ENCODE measurements at regions not wholly inside any gene's neighbourhood (a gene's known extent, or its start where the extent isn't known, plus 50 kb on each side); places are given as distances from the start of the nearest gene placed in this dataset.
"Not testable (repeated sequence)": the region's sequence is repeated elsewhere in the genome, so short reads cannot be mapped to it uniquely, and the experiment has no call there.

DNA sequence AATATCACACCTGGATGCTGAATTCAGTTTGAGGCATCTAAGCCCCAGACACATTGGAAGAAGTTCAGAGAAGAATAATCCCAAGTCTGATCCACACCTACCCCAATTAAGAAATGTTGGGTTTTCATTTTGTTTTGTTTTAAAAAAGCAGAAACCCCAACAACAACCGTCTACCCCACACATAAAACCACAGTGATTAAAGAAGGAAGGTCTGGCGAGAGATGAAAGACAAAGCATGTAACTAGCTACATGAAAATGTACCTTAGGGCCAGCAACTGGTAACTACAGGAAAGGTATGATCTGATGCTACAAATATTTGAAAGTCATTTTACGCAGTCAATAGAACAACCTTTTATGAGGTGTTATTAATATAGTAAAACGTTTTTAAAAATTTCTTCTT is 1112.3 kb downstream of the GATA3 start:
- Mint-ChIP-seq H3K27me3 (peaks cover 4% of the 10 kb centered on the region), H3K27ac (no peak overlapping the region), H3K4me3 (no peak overlapping the region), H3K36me3 (ENCODE audit: low read depth) (no peaks in the 10 kb centered on the region), H3K9me3 (no peaks in the 10 kb centered on the region), H3K4me1 (no peaks in the 10 kb centered on the region)
- ATAC-seq (replicated peaks): no peak

DNA sequence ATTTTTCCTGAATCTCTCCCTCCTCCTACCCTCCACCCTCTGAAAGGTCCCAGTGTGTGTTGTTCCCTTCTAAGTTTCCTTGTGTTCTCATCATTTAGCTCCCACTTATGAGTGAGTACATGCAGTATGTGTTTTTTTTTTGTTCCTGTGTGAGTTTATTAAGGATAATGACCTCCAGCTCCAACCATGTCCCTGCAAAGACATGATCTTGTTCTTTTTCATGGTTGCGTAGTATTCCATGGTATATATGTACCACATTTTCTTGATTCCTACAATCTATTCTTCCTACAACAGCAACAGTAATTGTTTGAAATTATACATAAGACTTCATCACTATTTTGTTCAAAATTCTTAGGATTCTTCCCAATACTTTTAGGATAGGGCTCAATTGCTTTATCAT is 1117.8 kb downstream of the GATA3 start:
- Mint-ChIP-seq H3K9me3 (peaks cover 12% of the 10 kb centered on the region), H3K27ac (no peak overlapping the region), H3K4me1 (peaks cover 8% of the 10 kb centered on the region), H3K4me3 (no peak overlapping the region), H3K27me3 (peaks cover 20% of the 10 kb centered on the region), H3K36me3 (ENCODE audit: low read depth) (no peaks in the 10 kb centered on the region)
- no peak for ATAC-seq (replicated peaks)

DNA sequence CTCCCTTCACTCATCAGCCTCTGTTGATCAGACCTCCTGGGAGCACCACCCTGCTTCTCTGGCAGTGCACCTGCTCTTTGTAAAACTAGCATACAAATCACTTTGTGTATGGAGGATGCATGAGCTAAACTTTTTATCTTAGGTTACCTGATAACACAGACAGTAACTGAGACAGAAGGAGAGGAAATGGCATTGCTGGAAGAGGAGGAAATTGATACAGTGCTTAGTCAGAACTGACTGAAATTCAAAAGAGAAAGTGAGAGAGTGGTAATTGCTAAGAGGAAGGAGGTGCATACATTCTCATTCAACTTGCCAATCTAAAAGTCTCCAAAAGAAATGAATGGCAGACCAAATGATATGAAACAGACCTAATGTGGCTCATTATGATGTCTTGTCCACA is 1120.7 kb downstream of the GATA3 start:
- no peak overlapping the region for H3K4me3 Mint-ChIP-seq
- H3K27me3 Mint-ChIP-seq: peaks cover 35% of the 10 kb centered on the region
- H3K9me3 Mint-ChIP-seq: peaks cover 12% of the 10 kb centered on the region
- H3K27ac Mint-ChIP-seq: no peak overlapping the region
- no peaks in the 10 kb centered on the region for H3K36me3 Mint-ChIP-seq (ENCODE audit: low read depth)
- ATAC-seq (replicated peaks): peak; percentile 60
- peaks cover 8% of the 10 kb centered on the region for H3K4me1 Mint-ChIP-seq

DNA sequence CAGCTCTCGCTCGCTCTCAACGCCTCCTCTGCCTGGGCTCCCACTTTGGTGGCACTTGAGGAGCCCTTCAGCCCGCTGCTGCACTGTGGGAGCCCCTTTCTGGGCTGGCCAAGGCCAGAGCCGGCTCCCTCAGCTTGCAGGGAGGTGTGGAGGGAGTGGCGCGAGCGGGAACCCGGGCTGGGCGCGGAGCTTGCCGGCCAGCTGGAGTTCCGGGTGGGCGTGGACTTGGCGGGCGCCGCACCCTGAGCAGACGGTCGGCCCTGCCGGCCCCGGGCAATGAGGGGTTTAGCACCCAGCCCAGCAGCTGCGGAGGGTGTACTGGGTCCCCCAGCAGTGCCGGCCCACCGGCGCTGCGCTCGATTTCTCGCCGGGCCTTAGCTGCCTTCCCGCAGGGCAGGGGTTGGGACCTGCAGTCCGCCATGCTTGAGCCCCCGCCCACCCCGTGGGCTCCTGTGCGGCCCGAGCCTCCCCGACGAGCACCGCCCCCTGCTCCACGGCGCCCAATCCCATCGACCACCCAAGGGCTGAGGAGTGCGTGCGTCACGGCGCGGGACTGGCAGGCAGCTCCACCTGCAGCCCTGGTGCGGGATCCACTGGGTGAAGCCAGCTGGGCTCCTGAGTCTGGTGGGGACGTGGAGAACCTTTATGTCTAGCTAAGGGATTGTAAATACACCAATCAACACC is 1128.9 kb downstream of the GATA3 start:
- ATAC-seq (replicated peaks): not testable (repeated sequence)

DNA sequence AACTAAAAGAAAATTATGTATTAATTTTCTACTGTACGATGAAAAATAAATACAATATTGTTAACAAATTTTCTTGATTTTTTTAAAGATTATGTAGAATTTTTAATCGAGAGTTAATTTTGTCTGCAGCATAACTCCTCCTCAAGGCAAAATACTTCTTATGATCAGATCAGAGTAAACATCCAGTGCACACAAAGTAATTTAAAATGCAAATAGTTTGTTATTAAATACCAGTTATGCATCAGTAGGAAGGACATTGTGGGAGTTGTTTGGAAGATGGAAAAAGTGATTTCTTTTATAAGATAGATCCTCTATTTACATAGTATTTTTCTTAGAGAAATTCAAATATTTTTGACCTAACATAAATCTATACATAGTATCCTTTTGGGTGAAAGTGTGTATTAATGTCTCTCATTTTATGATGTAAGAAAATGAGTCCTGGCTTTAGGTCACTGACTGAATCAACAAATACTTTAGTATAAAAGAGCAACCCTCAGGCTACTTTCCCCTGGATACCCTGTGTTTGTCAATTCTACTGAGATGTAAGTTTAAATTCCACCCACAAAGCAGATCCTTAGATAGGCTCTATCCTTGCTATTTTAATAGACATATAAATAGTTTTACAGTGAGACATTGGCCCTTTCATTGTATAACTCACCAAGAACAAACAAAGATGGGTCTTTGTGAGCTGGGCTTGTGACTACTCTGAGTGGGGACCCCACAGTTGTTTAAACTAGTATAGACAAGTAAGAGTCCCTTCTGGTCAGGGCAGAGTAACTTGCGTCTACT is 1133.7 kb downstream of the GATA3 start:
- Mint-ChIP-seq H3K4me3 (no peak overlapping the region), H3K4me1 (no peaks in the 10 kb centered on the region), H3K27me3 (peaks cover 5% of the 10 kb centered on the region), H3K9me3 (no peaks in the 10 kb centered on the region), H3K27ac (no peak overlapping the region), H3K36me3 (ENCODE audit: low read depth) (no peaks in the 10 kb centered on the region)
- ATAC-seq (replicated peaks): no peak

More for the DNA sequence above, 1128.9 kb downstream of the GATA3 start:
- not testable (repeated sequence) for H3K27ac Mint-ChIP-seq; H3K4me1 Mint-ChIP-seq; H3K9me3 Mint-ChIP-seq; H3K36me3 Mint-ChIP-seq (ENCODE audit: low read depth); H3K4me3 Mint-ChIP-seq
- peaks cover 27% of the 10 kb centered on the region for H3K27me3 Mint-ChIP-seq

DNA sequence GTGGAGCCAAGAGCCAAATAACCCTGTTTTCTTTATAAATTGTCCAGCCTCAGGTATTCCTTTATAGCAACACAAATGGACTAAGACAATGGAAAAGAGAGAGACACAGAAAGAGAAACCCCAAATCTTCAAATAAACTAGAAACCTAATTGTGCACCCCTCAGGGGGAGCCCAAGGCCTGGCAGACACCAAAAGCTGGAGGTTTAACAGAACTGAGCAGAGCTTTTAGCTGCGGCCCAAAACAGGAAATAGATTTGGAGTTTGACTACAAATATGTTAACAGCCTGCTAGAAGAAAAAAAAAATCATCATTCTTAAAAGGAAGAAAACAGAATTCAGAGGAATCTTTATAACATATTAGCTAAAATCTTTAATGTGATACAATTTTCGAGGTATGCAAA is 1135.0 kb downstream of the GATA3 start:
- Mint-ChIP-seq H3K27me3 (peaks cover 5% of the 10 kb centered on the region), H3K9me3 (no peaks in the 10 kb centered on the region)

DNA sequence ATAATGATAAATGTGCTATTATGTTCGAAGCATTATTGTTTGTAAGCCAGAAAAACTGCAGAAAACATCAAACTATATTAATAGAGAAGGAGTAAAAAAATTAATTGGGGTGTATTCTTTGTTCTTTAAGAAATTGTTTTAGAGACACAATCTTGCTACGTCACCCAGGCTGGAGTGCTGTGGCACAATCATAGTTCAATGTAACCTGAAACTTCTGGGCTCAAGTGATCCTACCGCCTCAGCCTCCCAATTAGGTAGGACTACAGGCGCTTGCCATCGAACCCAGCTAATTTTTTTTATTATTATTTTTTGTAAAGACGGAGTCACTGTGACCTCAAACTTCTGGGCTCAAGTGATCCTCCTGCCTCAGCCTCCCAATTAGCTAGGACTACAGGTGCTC is 1138.6 kb downstream of the GATA3 start:
- no peaks in the 10 kb centered on the region for H3K9me3 Mint-ChIP-seq
- H3K4me1 Mint-ChIP-seq: no peaks in the 10 kb centered on the region
- H3K4me3 Mint-ChIP-seq: no peak overlapping the region
- ATAC-seq (replicated peaks): no peak
- peaks cover 15% of the 10 kb centered on the region for H3K27me3 Mint-ChIP-seq
- no peaks in the 10 kb centered on the region for H3K36me3 Mint-ChIP-seq (ENCODE audit: low read depth)
- H3K27ac Mint-ChIP-seq: no peak overlapping the region

More for the DNA sequence above, 1135.0 kb downstream of the GATA3 start:
- Mint-ChIP-seq H3K4me3 (no peak overlapping the region), H3K36me3 (ENCODE audit: low read depth) (no peaks in the 10 kb centered on the region), H3K4me1 (no peaks in the 10 kb centered on the region), H3K27ac (no peak overlapping the region)
- ATAC-seq (replicated peaks): no peak

DNA sequence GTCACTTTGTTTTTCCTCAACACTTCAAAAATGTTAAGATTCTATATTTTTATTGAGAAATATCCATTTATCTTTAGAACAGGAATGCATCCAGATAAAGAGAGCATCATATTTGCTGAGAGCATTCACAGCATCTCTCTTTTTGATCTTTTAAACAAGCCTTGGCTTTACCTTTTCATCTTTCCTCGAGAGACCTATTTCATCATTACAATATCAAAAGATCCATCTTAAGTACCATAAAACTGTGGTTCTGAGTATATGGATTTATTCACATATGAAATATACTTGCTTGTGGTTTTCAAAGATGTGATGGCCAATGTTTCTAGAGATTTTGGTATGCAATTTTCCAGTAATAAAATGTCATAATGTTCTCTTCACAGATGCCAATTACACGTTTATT is 1140.9 kb downstream of the GATA3 start:
- H3K27ac Mint-ChIP-seq: no peak overlapping the region
- H3K27me3 Mint-ChIP-seq: peaks cover 19% of the 10 kb centered on the region
- no peak for ATAC-seq (replicated peaks)
- no peak overlapping the region for H3K4me3 Mint-ChIP-seq
- no peaks in the 10 kb centered on the region for H3K4me1 Mint-ChIP-seq
- no peaks in the 10 kb centered on the region for H3K9me3 Mint-ChIP-seq
- no peaks in the 10 kb centered on the region for H3K36me3 Mint-ChIP-seq (ENCODE audit: low read depth)

DNA sequence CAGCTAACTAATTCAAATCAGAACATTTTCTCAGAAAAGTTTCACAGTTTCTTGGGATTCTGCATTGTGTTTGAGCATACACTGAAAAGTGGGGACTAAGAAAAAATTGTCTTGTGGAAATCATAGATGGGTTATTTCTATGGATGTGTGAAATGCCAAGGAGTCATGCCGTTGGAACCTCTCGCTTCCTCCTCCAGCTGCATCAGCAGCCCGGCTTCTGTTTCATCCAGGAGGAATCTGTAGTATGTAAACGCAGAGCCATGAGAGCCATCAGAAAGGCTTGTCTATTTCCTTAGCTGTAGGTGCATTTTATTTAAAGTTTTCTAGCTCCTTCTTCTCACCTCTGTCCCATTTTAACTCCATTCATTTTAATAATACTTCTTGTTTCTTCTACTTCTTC is 1144.1 kb downstream of the GATA3 start:
- H3K27ac Mint-ChIP-seq: no peak overlapping the region
- H3K4me1 Mint-ChIP-seq: no peaks in the 10 kb centered on the region
- peaks cover 23% of the 10 kb centered on the region for H3K27me3 Mint-ChIP-seq
- no peaks in the 10 kb centered on the region for H3K36me3 Mint-ChIP-seq (ENCODE audit: low read depth)
- no peak overlapping the region for H3K4me3 Mint-ChIP-seq
- no peaks in the 10 kb centered on the region for H3K9me3 Mint-ChIP-seq
- ATAC-seq (replicated peaks): no peak

DNA sequence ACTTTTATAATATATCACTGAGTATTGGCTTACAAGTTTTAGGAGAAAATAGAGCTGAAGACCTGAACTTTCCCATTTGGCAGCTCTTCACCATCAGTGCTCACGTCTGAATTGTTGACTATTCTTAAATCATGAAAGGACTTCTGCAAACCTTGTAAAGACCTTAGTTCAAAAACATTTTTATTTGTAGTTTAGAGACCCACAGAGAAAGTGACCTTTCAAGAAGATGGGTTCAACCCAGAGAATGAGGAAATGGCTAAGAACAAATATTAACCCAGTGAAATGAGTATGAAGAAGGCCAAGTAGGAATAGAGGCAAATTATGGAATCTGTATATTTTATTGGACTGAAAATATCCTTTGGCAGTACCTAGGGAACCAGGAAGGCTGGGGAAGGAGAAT is 1151.1 kb downstream of the GATA3 start:
- H3K9me3 Mint-ChIP-seq: no peaks in the 10 kb centered on the region
- H3K27ac Mint-ChIP-seq: no peak overlapping the region
- no peak overlapping the region for H3K4me3 Mint-ChIP-seq
- peaks cover 3% of the 10 kb centered on the region for H3K27me3 Mint-ChIP-seq
- H3K36me3 Mint-ChIP-seq (ENCODE audit: low read depth): no peaks in the 10 kb centered on the region
- H3K4me1 Mint-ChIP-seq: peaks cover 6% of the 10 kb centered on the region
- no peak for ATAC-seq (replicated peaks)

DNA sequence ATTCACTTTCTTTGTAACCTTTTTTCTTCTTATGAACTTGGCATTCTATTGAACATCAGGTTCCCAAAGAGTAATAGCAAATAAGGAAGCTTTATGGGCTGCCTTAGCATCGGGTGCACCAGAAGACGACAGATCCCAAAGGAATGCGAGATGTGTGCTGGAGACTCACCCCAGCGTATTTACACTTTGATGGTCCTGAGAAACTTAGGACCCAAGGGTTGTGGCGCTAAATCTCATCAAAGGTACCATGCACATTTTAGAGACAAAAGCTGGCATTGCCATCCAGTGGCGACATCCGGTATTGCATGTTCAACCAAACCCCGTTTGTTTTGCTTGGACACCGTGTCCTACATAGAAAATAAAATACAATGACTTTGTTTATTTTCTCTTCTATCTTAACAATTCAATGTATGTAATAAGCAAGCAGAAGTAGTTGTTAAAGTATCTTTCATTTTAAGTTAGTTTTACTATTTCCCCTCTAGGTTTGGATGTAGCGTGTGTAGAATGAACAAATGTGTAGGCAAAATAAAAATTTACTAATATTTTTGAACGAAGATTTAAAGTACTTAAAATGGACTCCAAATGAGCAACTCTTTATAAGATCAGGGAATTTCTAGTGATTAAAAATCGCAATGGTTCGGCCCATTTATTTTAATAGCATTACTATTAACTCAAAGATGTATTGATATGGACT is 1154.8 kb downstream of the GATA3 start:
- ATAC-seq (replicated peaks): peak; percentile 34
- peaks cover 16% of the 10 kb centered on the region for H3K27me3 Mint-ChIP-seq
- no peaks in the 10 kb centered on the region for H3K9me3 Mint-ChIP-seq
- no peak overlapping the region for H3K27ac Mint-ChIP-seq
- peaks cover 6% of the 10 kb centered on the region for H3K4me1 Mint-ChIP-seq
- H3K36me3 Mint-ChIP-seq (ENCODE audit: low read depth): no peaks in the 10 kb centered on the region
- no peak overlapping the region for H3K4me3 Mint-ChIP-seq

DNA sequence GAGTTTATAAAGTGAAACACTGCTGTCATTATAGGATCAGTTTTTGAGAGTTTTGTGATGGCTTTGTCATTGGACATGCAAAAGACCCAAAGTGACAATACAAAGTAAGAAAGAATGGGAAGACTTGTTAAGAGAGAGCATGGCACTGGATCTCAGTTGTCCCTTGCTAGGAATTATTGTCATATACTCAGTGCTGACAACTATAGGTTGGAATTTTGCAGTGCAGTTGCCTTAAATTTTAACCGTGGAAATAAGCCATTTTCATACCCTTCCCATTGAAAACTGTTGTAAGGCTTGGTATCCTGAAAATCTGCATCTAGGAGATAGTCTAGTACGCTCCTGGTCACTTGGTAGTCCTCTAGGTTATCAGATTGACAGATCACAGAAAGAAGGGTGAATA is 1156.7 kb downstream of the GATA3 start:
- Mint-ChIP-seq H3K4me1 (peaks cover 6% of the 10 kb centered on the region), H3K9me3 (no peaks in the 10 kb centered on the region), H3K27ac (no peak overlapping the region), H3K27me3 (peaks cover 25% of the 10 kb centered on the region), H3K36me3 (ENCODE audit: low read depth) (no peaks in the 10 kb centered on the region), H3K4me3 (no peak overlapping the region)
- no peak for ATAC-seq (replicated peaks)

DNA sequence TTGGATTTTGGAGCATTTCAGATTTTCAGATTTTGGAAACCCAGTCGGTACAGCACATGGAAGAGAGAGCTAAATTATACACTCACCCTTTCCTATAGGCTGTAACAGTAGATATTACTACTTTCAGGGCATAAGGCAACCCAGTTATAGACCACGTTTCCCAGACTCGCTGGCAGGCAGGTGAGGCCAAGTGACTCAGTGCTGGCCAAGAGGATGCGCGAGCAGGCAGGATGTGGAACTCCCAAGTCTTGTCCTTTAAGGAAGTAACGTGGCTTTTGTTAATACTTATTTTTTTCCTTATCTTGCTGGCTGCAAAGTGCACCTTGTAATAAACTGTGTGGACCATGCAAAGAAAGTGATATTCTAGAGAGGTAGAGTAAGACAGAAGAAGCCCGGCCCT is 1160.1 kb downstream of the GATA3 start:
- Mint-ChIP-seq H3K4me1 (no peaks in the 10 kb centered on the region), H3K27me3 (peaks cover 39% of the 10 kb centered on the region), H3K9me3 (no peaks in the 10 kb centered on the region), H3K27ac (no peak overlapping the region), H3K4me3 (no peak overlapping the region), H3K36me3 (ENCODE audit: low read depth) (no peaks in the 10 kb centered on the region)
- ATAC-seq (replicated peaks): no peak

DNA sequence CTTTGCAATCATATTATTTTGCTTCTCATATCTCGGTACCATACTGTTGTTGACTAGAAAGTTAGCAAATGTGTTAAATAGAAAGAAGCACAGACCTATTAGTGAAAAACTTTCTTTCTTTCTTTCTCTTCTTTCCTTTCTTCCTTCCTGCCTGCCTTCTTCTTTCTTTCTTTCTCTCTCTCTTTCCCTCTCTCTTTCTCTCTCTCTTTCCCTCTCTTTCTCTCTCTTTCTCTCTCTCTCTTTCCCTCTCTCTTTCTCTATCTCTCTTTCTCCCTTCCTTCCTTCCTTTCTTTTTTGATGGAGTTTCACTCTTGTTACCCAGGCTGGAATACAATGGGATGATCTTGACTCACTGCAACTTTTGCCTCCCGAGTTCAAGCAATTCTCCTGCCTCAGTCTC is 1160.6 kb downstream of the GATA3 start:
- no peaks in the 10 kb centered on the region for H3K9me3 Mint-ChIP-seq
- H3K27me3 Mint-ChIP-seq: peaks cover 39% of the 10 kb centered on the region
- no peaks in the 10 kb centered on the region for H3K4me1 Mint-ChIP-seq
- H3K36me3 Mint-ChIP-seq (ENCODE audit: low read depth): no peaks in the 10 kb centered on the region
- H3K4me3 Mint-ChIP-seq: no peak overlapping the region
- H3K27ac Mint-ChIP-seq: no peak overlapping the region
- ATAC-seq (replicated peaks): no peak

DNA sequence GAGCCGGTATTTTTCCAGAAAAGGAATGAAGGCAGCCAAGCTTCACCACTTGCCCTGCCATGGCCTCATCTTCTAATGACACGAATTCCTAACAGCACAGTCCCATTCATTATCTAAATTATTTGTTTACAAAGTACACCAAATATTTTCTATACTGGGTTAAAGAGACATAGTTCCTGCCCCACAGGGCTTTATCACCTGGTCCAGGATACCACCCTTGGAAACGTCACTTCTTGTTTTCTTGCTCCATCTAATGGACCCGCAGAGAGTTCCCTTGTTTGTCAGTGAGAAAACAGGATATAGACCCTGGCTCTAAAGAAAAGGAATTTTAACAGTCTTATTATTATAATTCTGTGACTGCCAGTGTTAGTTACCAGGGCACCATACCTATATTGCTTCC is 1165.4 kb downstream of the GATA3 start:
- peaks cover 25% of the 10 kb centered on the region for H3K27me3 Mint-ChIP-seq
- H3K27ac Mint-ChIP-seq: no peak overlapping the region
- ATAC-seq (replicated peaks): no peak
- no peaks in the 10 kb centered on the region for H3K9me3 Mint-ChIP-seq
- no peak overlapping the region for H3K4me3 Mint-ChIP-seq
- no peaks in the 10 kb centered on the region for H3K36me3 Mint-ChIP-seq (ENCODE audit: low read depth)
- H3K4me1 Mint-ChIP-seq: no peaks in the 10 kb centered on the region

Data from activated T-helper 17 cell treated with anti-CD3 and anti-CD28 coated beads, Interleukin-2, amount 50 U/mL, for 72 hours (primary cell).